ENCODE measurements at regions not wholly inside any gene's neighbourhood (a gene's known extent, or its start where the extent isn't known, plus 50 kb on each side); places are given as distances from the start of the nearest gene placed in this dataset.

GRCh38 chr5:40381676-40382363 is 297.9 kb upstream of the PTGER4 start:
- TF ChIP-seq CTCF (conservative IDR thresholded peaks at IDR 0.05 in 1 of 2, IDR thresholded peaks at IDR 0.05 in 1 of 2; ENCODE audit: low read depth in 1 of 2, low read length in 2 of 2): no peak
- TF ChIP-seq EZH2 (IDR thresholded peaks at IDR 0.05; ENCODE audit: low read length, missing control alignments): no peak

All from fibroblast of lung (primary cell).